Epithelial cell of esophagus (primary cell): ENCODE measurements at regions not wholly inside any gene's neighbourhood (a gene's known extent, or its start where the extent isn't known, plus 50 kb on each side); places are given as distances from the start of the nearest gene placed in this dataset.

ENCODE experiments used
- DNase-seq: peaks from one replicate; pipeline ENCODE4 v3.0.0; 2010; ENCODE audit warnings: low read depth
- H3K4me3 ChIP-seq: 2 replicates; pipeline ENCODE4 v1.5.1; 2011; ENCODE audit warnings: mild to moderate bottlenecking, low read length, control low read depth
- TF ChIP-seq, protein P1 (sequence below): IDR thresholded peaks from 2 replicates; pipeline ENCODE4 v1.5.1; 2011; ENCODE audit warnings: low read depth, mild to moderate bottlenecking, low read length, control low read depth, inconsistent platforms; ENCODE audit not compliant: insufficient read depth; ENCODE audit errors: missing control alignments

DNA sequence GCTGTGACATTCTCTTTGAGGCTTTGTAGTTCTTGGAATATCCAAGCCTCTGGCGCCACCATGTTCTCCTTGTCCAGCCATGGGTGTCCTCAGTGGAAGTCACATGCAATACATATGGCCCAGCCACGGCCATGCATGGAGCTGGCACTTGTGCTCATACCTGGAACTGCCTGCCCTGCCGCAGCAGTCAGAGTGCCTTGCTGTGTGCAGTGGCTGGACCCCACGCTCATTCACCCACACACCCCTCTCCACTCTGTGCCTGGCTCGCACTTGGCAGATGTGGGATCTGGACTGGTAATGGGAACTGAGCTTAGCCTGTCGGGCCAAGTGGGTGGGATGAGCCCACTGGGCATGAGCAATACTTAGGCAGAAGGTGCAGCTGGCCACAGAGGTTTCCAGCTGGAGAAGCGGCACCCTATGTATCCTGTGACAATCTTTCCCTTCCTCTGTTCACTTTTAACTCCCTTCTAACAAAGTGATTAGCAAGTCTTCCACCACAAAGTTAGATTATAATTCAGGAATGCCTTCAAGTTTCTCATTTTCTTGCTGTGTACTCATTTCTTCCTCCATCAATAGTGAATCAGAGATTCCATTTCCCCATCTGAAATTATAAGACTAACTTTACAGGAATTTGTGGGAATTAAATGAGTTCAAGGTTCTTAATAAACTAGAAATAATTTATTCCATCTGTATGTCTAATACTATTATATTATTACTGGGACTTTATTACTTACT lies 351.6 kb upstream of the NCAM2 start:
- DNase-seq: no peak
- H3K4me3 ChIP-seq: no peak overlapping the region
- TF ChIP-seq, protein P1, sequence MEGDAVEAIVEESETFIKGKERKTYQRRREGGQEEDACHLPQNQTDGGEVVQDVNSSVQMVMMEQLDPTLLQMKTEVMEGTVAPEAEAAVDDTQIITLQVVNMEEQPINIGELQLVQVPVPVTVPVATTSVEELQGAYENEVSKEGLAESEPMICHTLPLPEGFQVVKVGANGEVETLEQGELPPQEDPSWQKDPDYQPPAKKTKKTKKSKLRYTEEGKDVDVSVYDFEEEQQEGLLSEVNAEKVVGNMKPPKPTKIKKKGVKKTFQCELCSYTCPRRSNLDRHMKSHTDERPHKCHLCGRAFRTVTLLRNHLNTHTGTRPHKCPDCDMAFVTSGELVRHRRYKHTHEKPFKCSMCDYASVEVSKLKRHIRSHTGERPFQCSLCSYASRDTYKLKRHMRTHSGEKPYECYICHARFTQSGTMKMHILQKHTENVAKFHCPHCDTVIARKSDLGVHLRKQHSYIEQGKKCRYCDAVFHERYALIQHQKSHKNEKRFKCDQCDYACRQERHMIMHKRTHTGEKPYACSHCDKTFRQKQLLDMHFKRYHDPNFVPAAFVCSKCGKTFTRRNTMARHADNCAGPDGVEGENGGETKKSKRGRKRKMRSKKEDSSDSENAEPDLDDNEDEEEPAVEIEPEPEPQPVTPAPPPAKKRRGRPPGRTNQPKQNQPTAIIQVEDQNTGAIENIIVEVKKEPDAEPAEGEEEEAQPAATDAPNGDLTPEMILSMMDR: no peak

DNA sequence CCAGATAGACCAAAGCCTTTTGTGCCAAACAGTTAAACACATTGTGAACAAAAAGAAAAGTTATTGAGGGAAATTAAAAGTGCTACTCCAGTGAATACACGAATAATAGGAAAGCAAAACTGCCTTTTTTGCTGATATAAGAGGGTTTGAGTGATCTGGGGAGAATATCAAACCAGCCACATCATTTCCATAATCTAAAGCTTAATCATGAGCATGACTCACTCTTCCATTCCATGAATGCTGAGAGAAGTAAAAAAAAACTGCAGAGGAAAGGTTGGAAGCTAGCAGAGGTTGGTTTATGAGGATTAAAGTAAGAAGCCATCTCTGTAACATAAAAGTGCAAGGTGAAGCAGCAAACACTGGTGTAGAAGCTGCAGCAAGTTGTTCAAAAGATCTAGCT lies 350.6 kb upstream of the NCAM2 start:
- H3K4me3 ChIP-seq: no peak overlapping the region
- TF ChIP-seq, protein P1: no peak
- peak; percentile 3 for DNase-seq

DNA sequence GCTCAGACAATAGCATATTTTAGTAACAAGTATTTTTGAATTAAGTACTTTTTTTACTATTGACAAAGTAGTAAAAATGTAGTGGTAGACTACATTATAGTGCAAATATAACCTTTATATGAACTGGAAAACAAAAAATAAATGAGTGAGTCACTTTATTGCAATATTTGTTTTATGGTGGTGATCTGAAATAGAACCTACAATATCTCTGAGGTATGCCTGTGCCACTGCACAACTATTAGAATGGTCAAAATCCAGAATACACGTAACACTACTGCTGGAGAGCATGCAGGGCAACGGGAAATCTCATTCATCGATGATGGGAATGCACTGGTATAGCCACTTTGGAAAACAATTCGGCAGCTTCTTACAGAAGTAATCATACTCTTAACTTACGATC lies 349.0 kb upstream of the NCAM2 start:
- no peak overlapping the region for H3K4me3 ChIP-seq
- TF ChIP-seq, protein P1: no peak
- no peak for DNase-seq

DNA sequence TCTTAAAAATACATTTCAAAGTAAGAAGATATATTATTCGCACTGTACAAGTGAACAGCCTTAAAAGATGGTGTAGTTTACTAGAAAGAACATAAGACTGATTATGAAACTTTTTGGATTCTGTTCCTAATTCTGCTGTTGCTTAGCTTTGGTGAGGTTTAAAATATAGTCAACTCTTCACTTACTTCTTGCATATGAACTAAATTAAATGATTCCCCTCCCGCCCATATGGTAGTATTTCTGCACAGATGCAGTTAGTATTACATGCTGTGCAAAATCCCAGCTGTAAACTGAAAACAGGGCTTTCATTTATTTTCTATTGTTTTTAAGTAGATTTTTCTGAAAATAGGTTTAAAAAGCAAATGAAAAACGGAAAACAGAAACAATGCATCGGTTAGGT lies 345.4 kb upstream of the NCAM2 start:
- no peak overlapping the region for H3K4me3 ChIP-seq
- DNase-seq: no peak
- TF ChIP-seq, protein P1: no peak

DNA sequence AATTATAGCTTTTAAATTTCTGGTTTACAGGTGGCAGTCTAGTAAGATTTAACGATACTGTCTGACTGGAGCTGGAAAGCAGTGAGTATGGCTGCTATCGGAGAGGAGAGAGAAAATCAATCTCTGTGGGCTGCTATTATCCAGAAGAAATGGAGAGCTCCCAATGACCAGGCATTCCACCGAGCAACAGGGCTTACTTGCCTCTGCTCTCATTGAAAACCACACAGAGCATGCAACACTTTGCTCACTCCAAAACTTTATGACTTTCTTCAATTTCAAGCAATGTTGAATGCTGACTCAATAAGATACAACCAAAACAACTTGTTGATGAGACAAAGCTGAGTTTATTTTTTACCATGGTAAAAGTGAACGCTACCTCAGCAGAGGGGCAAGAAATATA lies 337.0 kb upstream of the NCAM2 start:
- H3K4me3 ChIP-seq: no peak overlapping the region

DNA sequence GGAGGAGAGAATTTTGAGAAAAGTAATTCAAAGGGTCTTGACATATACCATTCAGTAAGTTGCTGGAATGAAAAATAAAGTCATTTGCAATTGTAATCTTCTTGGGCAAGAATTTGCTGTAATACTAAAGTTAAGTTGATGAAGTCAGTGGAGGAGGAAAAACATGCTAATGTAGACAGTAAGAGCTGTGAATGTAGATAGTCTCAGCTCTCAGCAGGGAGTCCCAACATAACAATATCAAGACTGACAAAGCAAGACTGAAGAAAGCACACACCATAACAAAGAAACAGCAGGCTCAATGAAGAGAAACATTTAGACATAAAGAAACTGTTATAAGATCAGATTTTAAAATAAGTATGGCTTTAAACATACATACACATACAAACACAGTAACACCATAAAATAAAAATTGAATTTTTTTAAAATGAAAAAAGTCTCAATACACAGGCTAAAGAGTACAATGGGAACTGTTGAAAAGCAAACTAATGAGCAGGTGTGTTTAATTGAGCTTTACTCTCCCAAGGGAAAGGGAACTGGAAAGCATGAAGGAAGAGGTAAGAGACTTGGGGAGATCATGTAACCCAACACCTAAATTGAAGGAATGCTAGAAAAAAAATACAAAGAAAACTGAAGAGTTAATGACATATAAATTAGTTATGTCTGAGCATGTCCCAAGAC lies 336.3 kb upstream of the NCAM2 start:
- TF ChIP-seq, protein P1: no peak
- DNase-seq: no peak
- no peak overlapping the region for H3K4me3 ChIP-seq

More for the DNA sequence above, 337.0 kb upstream of the NCAM2 start:
- no peak for DNase-seq
- TF ChIP-seq, protein P1: no peak

DNA sequence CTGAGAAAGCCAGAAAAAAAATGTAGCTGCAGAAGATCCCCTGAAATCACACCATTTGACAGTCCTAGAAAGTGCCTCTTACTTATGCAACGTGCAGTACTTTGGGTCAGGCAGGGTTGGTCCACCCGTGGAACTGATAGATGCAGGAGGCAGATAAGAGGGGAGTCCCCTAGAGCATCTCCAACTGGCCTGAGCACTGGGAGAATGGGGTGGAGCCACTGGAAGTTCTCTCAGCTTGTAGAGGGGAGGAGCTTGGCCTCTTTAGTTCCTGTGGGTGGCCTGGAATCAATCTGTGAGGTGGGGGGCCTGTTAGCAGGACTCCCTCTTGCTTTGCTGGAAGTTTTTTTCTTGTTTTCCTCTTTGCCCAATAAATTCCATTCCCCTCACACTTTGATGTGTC lies 335.7 kb upstream of the NCAM2 start:
- no peak overlapping the region for H3K4me3 ChIP-seq
- TF ChIP-seq, protein P1: no peak
- no peak for DNase-seq
